Activated CD8-positive, alpha-beta T cell treated with anti-CD3 and anti-CD28 coated beads for 36 hours (primary cell): ENCODE measurements at regions not wholly inside any gene's neighbourhood (a gene's known extent, or its start where the extent isn't known, plus 50 kb on each side); places are given as distances from the start of the nearest gene placed in this dataset.

Experiments used
- ATAC-seq: fragments of 200-7000 bp; cut with Tn5 transposase; one replicate; pipeline ENCODE4 v1.10.0; 2021; ENCODE audit warnings: mild to moderate bottlenecking, moderate library complexity
- CTCF ChIA-PET: fragments of 350-600 bp; sonication (Branson Sonifier 250); formaldehyde crosslinking; loops from one replicate; lab custom pipeline; 2021; ENCODE audit warnings: antibody characterized with exemption; lab: Charles Lee
- POLR2A ChIA-PET: fragments of 350-600 bp; sonication (Branson Sonifier 250); formaldehyde crosslinking; loops from one replicate; lab custom pipeline; 2021; ENCODE audit warnings: antibody characterized with exemption; lab: Charles Lee
- DNase-seq: peaks from one replicate; pipeline ENCODE4 v3.0.0-alpha.2; 2020
- H3K27ac Mint-ChIP-seq: one replicate; pipeline ENCODE4 v1.8.0; 2021; ENCODE audit warnings: mild to moderate bottlenecking, mixed read lengths
- H3K27me3 Mint-ChIP-seq: one replicate; pipeline ENCODE4 v1.8.0; 2021; ENCODE audit warnings: mixed read lengths
- H3K36me3 Mint-ChIP-seq: one replicate; pipeline ENCODE4 v1.8.0; 2021; ENCODE audit warnings: low read depth, mixed read lengths
- H3K4me1 Mint-ChIP-seq: one replicate; pipeline ENCODE4 v1.8.0; 2021; ENCODE audit warnings: low read depth, mixed read lengths
- H3K4me3 Mint-ChIP-seq: one replicate; pipeline ENCODE4 v1.8.0; 2021; ENCODE audit warnings: mild to moderate bottlenecking, moderate library complexity, mixed read lengths
- H3K9me3 Mint-ChIP-seq: one replicate; pipeline ENCODE4 v1.8.0; 2021; ENCODE audit warnings: mixed read lengths
- CTCF ChIP-seq: fragments of 200-600 bp; IDR thresholded peaks from one replicate; pipeline ENCODE4 v1.8.0; 2022; ENCODE audit warnings: antibody characterized with exemption, mild to moderate bottlenecking
- intact Hi-C: fragments of 100-400 bp; cut with micrococcal nuclease; formaldehyde crosslinking; loops from one replicate; pipeline ENCODE4 v1.10.0; 2022

DNA sequence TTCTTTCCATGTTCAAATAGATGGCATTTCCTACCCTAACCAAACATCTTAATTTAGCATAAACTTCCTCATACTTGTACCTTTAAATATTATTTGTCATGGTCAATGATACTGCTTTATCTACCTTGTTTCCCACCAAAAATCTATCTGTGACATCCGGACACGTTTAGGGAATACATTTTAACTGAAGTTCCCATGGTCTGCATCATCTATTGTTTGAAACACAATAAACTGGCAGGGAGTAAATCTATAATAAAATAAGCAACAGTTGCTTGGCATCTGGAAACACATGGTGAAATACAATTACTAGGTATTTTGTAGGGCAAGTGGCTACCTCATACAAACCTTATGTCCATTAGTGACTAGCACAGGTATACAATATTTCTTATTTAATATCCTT is 289.1 kb downstream of the GJA1 start:
- POLR2A ChIA-PET, result no interaction called here
- CTCF ChIA-PET, result no interaction called here
- ATAC-seq, result no peak

DNA sequence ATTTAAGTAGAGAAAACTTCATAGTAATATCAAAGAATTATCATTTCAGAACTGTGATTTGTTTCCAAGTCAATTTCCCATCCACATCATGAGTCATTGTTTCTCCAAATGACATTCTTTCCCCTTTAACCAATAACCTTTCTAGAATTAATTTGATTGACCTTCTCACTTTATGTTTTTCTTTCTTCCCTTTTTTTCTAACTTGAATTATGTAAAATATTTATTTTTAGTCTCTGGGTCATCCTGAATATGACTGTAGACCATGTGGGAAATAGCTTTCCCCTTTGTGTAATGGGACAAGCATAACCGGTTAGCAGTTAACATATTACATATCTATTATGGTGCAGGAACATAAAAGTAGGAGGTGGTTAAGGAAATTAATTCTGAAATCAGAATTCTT is 291.1 kb downstream of the GJA1 start:
- intact Hi-C loops, result no loop called here
- H3K4me1 Mint-ChIP-seq, result no peaks in the 10 kb centered on the region
- no peak overlapping the region for H3K4me3 Mint-ChIP-seq
- ATAC-seq (no peak), DNase-seq (no peak)
- ChIA-PET CTCF (no interaction called here), POLR2A (no interaction called here)
- TF ChIP-seq CTCF, result no peak
- no peak overlapping the region for H3K27ac Mint-ChIP-seq
- H3K36me3 Mint-ChIP-seq, result peaks cover 3% of the 10 kb centered on the region
- peaks cover 10% of the 10 kb centered on the region for H3K9me3 Mint-ChIP-seq
- no peaks in the 10 kb centered on the region for H3K27me3 Mint-ChIP-seq

More for the DNA sequence above, 289.1 kb downstream of the GJA1 start:
- no peak overlapping the region for H3K27ac Mint-ChIP-seq
- no peak overlapping the region for H3K4me3 Mint-ChIP-seq
- no peaks in the 10 kb centered on the region for H3K36me3 Mint-ChIP-seq
- intact Hi-C loops, result no loop called here
- H3K9me3 Mint-ChIP-seq, result peaks cover 2% of the 10 kb centered on the region
- H3K4me1 Mint-ChIP-seq, result no peaks in the 10 kb centered on the region
- no peaks in the 10 kb centered on the region for H3K27me3 Mint-ChIP-seq
- TF ChIP-seq CTCF, result no peak
- DNase-seq, result no peak

DNA sequence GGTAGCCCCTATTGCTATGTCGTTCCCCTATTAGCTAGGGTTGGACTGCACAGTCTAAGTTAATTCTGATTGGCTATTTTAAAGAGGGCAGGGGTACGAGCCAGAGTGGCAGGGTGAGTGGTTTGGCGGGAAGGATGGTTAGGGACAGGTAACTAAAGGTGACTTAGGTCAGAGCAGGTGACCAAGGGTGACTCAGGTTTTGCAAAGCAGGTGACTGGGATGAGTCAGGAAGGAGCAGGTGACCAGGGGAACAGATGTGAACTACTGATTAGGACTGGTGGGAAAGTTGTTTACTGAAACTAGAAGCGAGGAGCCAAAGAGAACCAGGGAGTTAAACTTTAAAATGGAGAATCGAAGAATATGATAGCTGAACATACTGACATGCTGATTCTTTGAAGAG is 295.2 kb downstream of the GJA1 start:
- H3K4me3 Mint-ChIP-seq, result no peak overlapping the region
- TF ChIP-seq CTCF, result no peak
- H3K9me3 Mint-ChIP-seq, result peaks cover 10% of the 10 kb centered on the region
- H3K36me3 Mint-ChIP-seq, result peaks cover 3% of the 10 kb centered on the region
- intact Hi-C loops, result no loop called here
- ChIA-PET POLR2A (no interaction called here), CTCF (no interaction called here)
- ATAC-seq, result no peak
- no peaks in the 10 kb centered on the region for H3K27me3 Mint-ChIP-seq
- no peaks in the 10 kb centered on the region for H3K4me1 Mint-ChIP-seq
- H3K27ac Mint-ChIP-seq, result no peak overlapping the region
- no peak for DNase-seq

DNA sequence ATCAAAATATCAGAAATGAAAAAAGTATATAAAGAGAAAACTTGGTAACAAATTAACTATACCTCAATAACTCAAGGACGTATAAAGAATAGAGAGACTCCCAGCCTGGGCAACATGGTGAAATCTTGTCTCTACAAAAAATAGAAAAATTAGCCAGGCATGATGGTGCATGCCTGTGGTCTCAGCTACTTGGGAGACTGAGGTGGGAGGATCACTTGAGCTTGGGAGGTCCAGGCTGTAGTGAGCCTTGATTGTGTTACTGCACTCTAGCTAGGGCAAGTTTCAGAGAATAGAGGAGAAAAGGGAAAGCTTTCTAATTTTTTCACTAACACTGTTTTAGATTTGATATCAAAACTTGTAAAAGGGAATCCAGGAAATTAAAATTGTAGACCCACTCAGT is 295.9 kb downstream of the GJA1 start:
- ATAC-seq, result no peak
- H3K27me3 Mint-ChIP-seq, result no peaks in the 10 kb centered on the region
- H3K36me3 Mint-ChIP-seq, result peaks cover 3% of the 10 kb centered on the region
- intact Hi-C loops, result no loop called here
- H3K27ac Mint-ChIP-seq, result no peak overlapping the region
- no peak for DNase-seq
- H3K4me1 Mint-ChIP-seq, result no peaks in the 10 kb centered on the region
- no peak for TF ChIP-seq CTCF
- H3K9me3 Mint-ChIP-seq, result peaks cover 10% of the 10 kb centered on the region
- no peak overlapping the region for H3K4me3 Mint-ChIP-seq
- ChIA-PET POLR2A (no interaction called here), CTCF (no interaction called here)

GRCh38 chr6:121732641-121733040 is 297.2 kb downstream of the GJA1 start:
- ChIA-PET POLR2A (no interaction called here), CTCF (interaction anchor here (1.3 kb wide), 1 partner anchor 117 kb away, joined by 3 read pairs; no protein-coding TSS in a partner anchor)
- Mint-ChIP-seq H3K36me3 (peaks cover 3% of the 10 kb centered on the region), H3K4me1 (no peaks in the 10 kb centered on the region), H3K27ac (no peak overlapping the region), H3K4me3 (no peak overlapping the region), H3K27me3 (no peaks in the 10 kb centered on the region), H3K9me3 (peaks cover 10% of the 10 kb centered on the region)
- TF ChIP-seq CTCF, result no peak
- intact Hi-C loops, result no loop called here
- no peak for DNase-seq
- ATAC-seq, result no peak
